NB4 (cell line): ENCODE measurements at regions not wholly inside any gene's neighbourhood (a gene's known extent, or its start where the extent isn't known, plus 50 kb on each side); places are given as distances from the start of the nearest gene placed in this dataset.

Source experiments
- DNase-seq: peaks from one replicate; pipeline ENCODE4 v3.0.0; 2010; ENCODE audit warnings: low read depth
- H3K4me3 ChIP-seq: one replicate; pipeline ENCODE4 v1.5.1; 2011; ENCODE audit warnings: mild to moderate bottlenecking, low read depth, low read length, moderate library complexity
- MYC ChIP-seq: IDR thresholded peaks from 2 replicates; pipeline ENCODE4 v1.6.1; 2011; ENCODE audit warnings: low read depth, low read length
- POLR2A ChIP-seq: IDR thresholded peaks from 2 replicates; pipeline ENCODE4 v1.6.1; 2011; ENCODE audit warnings: mild to moderate bottlenecking; ENCODE audit not compliant: insufficient read length; ENCODE audit errors: extremely low read depth
- TF ChIP-seq, protein P1 (sequence below): IDR thresholded peaks from one replicate; pipeline ENCODE4 v1.5.1; 2012; ENCODE audit warnings: low read depth, low read length
- TF ChIP-seq, protein P2 (sequence below): IDR thresholded peaks from 2 replicates; pipeline ENCODE4 v1.6.1; 2011; ENCODE audit warnings: low read depth, low read length

DNA sequence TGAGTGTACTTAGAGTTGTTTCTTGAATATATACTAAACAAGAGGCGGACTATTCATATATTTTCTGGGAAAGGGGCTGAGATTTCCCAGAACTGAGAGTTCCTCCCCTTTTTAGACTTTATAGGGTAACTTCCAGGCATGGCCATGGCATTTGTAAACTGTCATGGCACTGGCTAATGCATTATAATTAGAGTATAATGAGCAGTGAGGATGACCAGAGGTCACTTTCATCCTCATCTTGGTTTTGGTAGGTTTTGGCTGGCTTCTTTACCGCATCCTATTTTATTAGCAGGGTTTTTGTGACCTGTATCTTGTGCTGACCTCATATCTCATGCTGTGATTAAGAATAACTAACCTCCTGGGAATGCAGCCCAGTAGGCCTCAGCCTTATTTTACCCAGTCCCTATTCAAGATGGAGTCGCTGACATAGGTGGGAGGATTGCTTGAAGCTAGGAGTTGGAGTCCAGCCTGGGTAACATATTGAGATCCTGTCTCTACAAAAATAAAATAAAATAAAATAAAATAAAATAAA lies 91.4 kb downstream of the MOBP start:
- TF ChIP-seq, protein P1, sequence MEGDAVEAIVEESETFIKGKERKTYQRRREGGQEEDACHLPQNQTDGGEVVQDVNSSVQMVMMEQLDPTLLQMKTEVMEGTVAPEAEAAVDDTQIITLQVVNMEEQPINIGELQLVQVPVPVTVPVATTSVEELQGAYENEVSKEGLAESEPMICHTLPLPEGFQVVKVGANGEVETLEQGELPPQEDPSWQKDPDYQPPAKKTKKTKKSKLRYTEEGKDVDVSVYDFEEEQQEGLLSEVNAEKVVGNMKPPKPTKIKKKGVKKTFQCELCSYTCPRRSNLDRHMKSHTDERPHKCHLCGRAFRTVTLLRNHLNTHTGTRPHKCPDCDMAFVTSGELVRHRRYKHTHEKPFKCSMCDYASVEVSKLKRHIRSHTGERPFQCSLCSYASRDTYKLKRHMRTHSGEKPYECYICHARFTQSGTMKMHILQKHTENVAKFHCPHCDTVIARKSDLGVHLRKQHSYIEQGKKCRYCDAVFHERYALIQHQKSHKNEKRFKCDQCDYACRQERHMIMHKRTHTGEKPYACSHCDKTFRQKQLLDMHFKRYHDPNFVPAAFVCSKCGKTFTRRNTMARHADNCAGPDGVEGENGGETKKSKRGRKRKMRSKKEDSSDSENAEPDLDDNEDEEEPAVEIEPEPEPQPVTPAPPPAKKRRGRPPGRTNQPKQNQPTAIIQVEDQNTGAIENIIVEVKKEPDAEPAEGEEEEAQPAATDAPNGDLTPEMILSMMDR = no peak
- TF ChIP-seq MYC (no peak), POLR2A (no peak)
- TF ChIP-seq, protein P2, sequence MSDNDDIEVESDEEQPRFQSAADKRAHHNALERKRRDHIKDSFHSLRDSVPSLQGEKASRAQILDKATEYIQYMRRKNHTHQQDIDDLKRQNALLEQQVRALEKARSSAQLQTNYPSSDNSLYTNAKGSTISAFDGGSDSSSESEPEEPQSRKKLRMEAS = no peak
- no peak overlapping the region for H3K4me3 ChIP-seq
- DNase-seq = no peak

DNA sequence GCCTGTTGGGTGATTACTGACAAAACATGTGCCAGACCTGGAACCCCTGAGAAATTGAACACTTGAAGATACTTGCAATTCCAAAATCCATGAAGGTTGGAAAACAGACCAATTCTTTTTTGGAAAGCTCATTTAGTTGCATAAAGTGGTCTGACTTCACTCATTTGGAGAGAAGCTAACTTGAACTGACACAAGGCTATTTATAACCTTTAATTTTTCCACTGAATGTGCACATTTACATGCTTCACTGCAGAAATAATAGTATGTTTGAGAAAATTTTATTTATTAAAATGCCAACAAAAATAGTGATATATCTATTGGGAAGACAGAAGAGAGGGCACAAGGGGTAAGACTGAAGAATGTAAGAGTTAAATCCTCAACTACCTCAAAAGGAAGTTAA lies 92.1 kb downstream of the MOBP start:
- no peak for DNase-seq
- TF ChIP-seq, protein P2 = no peak
- TF ChIP-seq, protein P1 = no peak
- TF ChIP-seq MYC = no peak
- TF ChIP-seq POLR2A = no peak
- H3K4me3 ChIP-seq = no peak overlapping the region

DNA sequence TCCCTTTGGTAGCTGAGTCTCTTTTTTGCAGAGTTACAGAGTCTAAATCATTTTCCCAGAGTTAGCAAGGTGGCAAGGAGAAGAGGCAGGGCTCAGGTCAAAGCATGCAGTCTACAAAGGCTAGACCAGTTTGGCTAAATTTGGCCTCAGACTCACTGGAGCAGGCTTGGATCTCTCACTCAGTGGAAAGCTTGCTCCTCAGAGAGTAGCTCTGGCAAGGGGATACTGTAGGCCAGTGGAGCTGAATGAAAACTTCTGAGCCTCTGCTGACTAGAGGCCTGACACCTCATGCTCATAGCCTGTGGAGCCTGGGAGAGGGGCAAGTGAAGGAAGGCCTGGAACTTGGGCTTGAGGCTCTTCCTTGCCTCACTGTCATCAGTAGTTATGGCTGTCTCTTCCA lies 101.0 kb downstream of the MOBP start:
- TF ChIP-seq MYC = no peak
- TF ChIP-seq POLR2A = no peak
- TF ChIP-seq, protein P2 = no peak
- TF ChIP-seq, protein P1 = no peak
- no peak overlapping the region for H3K4me3 ChIP-seq
- no peak for DNase-seq

DNA sequence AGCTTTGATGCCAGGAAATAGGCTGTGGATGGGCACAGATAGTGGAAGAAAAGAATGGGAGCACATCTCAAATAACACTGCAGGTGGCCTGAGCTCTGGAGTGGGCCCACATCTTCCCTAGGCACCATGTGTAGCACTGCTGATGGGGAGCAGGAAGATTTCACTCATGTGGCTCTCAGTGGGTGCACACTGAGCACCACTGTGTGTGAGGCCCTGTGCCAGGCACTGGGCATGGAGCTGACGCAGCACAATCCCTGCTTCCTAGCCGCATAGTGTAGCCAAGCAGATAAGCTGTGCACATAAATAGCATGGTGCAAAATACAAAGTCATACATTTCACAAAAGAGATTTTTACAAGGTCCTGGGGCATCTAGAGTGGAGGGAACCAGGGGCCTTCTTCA lies 101.6 kb downstream of the MOBP start:
- no peak for DNase-seq
- H3K4me3 ChIP-seq = no peak overlapping the region
- TF ChIP-seq, protein P1 = no peak
- no peak for TF ChIP-seq MYC
- TF ChIP-seq POLR2A = no peak
- TF ChIP-seq, protein P2 = no peak

DNA sequence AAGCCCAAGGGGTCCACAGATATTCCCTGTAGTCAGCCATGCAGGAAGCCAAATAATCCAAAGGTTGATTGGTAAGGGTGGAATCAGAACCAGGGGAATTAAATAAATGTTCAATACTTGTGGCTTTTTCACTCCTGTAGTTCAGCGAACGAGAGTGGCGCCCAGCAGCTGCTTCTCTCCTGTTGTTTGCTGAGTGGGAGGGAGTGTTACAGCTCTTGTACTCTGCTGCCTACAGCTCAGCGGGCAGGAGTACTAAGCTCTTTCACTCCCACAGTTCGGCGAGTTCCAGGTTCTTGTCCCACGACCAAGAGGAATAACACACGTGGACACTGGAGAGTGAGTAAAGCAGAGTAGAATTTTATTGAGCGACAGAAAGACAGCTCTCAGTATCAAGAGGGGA lies 105.9 kb downstream of the MOBP start:
- no peak for DNase-seq

More for the DNA sequence above, 105.9 kb downstream of the MOBP start:
- H3K4me3 ChIP-seq = no peak overlapping the region
- TF ChIP-seq MYC = no peak
- no peak for TF ChIP-seq POLR2A
- TF ChIP-seq, protein P2 = no peak
- TF ChIP-seq, protein P1 = no peak
